ENCODE measurements at regions not wholly inside any gene's neighbourhood (a gene's known extent, or its start where the extent isn't known, plus 50 kb on each side); places are given as distances from the start of the nearest gene placed in this dataset.
"Not testable (repeated sequence)": the region's sequence is repeated elsewhere in the genome, so short reads cannot be mapped to it uniquely, and the experiment has no call there.

DNA sequence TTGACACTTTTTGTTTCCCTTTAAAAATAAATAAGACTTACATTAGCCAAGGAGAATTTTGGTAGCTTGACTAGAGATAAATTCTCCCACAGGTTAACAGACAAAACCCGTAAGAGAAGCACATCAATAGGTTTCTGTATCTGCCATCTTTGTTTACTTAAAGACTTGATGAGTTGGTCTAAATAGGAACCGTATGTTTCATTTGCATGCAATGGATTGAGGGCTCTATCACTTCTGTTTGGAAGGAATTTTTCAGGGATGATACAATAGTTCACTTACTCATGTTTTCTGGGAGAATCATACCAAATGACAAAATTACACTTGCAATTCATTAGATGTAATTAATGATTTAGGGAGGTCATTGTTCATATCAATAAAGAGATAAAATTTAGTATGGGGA lies 631.5 kb upstream of the NR2F2 start:
- no peak for DNase-seq (ENCODE audit: low read depth)

DNA sequence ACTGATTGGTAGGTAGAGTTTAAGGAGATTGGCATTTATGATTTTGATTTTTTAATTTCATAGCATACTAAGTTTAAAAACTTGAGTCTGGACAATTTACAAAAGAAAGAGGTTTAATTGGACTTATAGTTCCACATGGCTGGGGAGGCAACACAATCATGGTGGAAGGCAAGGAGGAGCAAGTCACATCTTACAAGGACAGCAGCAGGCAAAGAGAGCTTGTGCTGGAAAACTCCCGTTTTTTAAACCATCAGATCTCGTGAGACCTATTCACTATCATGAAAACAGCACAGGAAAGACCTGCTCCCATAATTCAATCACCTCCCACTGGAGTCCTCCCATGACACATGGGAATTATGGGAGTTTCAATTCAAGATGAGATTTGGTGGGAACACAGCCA lies 630.9 kb upstream of the NR2F2 start:
- DNase-seq (ENCODE audit: low read depth), result no peak

DNA sequence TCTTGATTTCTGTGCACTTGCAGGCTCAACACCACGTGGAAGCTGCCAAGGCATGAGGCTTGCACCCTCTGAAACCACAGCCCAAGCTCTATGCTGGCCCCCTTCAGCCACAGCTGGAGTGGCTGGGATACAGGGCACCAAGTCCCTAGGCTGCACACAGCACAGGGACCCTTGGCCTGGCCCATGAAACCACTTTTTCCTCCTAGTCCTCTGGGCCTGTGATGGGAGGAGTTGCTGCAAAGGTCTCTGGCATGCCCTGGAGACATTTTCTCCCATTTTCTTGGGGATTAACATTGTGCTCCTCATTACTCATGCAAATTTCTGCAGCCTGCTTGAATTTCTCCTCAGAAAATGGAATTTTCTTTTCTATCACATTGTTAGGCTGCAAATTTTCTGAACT lies 629.8 kb upstream of the NR2F2 start:
- not testable (repeated sequence) for DNase-seq (ENCODE audit: low read depth)

DNA sequence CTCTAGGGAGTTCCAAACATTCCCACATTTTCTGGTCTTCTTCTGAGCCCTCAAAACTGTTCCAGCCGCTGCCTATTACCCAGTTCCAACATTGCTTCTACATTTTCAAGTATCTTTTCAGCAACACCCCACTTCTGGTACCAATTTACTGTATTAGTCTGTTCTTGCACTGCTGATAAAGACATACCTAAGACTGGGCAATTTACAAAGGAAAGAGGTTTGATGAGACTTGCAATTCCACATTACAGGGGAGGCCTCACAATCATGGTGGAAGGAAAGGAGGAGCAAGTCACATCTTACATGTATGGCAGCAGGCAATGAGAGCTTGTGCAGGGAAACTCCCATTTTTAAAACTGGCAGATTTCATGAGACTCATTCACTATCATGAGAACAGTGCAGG lies 629.1 kb upstream of the NR2F2 start:
- DNase-seq (ENCODE audit: low read depth), result no peak

DNA sequence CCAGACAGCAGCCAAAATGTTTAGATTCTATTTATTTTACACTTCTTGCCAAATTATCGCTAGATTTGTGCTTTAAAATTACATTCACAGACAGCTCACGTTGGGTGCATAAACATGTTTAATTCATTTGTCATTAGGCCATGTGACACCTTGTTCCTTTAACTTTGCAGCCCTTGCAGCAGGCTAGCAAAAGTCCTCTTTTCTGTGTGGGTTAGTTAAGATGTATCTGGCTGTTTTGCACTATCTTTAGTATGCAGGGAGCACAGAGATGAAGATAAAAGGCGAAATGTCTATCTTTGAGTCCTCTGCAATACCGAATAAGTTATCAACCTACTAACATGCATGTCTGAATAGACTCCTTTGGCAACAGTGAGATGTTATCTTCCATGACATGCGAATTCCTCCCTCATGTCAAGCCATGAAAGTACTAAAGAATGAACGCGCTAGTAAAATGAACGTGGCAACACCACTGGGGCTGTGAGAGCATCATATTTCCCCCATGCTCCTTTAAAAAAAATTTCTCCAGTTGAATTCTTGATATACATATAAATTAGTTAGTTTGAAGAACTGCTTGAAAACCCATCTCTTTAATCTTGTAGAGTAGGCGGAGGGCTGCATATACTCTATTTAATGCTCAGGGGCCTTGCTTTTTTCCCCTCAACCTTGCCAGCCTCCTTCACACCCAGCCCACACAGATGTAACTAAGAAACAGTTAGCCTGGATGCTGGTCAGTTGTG lies 620.4 kb upstream of the NR2F2 start:
- no peak for DNase-seq (ENCODE audit: low read depth)

DNA sequence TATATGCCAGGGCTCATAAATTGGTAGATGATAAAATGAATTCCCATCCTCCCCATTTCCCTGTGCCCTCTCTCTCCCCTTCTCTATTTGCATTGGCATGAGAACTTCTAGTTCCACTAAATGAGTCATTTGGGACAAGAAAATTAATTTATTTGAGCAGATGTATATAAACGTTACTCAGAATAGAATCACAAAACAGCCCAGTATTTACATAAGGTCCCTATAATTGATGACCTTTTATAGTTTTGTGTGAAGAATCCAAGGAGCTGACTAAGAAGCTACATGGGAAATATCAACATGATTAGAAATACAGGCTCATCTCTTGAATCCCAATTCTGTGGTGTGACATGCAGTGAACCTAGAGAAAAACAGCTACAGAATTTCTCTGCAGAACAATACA lies 617.7 kb upstream of the NR2F2 start:
- no peak for DNase-seq (ENCODE audit: low read depth)

DNA sequence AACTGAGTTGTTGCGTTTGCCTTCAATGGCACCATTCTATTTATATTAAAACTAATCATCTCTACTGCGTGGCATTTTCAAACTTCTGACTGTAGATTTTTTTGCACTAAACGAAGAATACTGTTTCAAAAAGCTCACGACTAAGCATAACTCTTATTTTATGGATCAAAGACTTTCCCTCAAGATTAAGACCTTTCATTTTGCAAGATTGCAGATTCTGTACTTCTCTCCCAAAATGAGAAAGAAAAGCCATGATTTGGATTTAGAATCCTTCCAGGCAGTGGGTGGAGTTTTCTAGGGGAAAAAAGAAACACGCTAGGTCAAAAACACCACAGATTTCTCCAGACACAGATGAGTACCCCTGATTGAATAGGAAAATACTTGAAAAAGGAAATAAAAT lies 617.2 kb upstream of the NR2F2 start:
- DNase-seq (ENCODE audit: low read depth), result no peak

DNA sequence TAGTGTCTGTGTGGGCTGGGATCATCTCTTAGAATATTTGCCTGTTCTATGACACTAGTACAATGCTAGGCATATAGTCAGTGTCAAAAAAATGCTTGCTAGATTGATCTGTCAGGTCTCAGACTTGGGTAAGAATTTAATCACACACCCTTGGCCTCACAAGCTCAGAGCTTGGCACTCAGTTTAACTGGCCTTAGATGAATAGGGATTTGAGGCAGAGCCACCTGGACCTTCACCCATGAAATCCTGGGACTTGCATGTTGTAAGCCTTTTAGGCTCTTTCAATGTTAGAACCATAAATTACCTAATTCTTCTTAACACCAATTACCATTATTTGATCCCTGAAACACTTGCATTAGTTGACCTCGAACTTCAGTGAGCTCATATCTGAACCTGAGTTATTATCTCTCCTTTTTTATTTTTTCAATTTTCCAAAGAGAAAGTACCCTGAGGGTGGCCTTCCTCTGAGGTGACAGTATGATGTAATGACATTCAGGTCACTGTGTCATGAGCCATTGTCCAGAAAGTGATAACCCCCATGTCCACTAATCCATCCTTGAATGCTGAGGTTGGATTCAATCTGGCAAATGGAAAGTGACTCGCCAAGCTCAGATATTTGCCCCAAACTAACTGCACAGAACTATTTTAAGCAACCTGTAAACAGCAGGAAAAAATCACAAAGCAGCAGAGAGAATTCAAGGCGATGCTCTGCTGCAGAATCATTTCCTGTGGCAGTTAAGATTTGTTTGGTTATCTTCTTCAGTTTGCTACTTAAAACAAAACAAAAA lies 615.2 kb upstream of the NR2F2 start:
- no peak for DNase-seq (ENCODE audit: low read depth)

DNA sequence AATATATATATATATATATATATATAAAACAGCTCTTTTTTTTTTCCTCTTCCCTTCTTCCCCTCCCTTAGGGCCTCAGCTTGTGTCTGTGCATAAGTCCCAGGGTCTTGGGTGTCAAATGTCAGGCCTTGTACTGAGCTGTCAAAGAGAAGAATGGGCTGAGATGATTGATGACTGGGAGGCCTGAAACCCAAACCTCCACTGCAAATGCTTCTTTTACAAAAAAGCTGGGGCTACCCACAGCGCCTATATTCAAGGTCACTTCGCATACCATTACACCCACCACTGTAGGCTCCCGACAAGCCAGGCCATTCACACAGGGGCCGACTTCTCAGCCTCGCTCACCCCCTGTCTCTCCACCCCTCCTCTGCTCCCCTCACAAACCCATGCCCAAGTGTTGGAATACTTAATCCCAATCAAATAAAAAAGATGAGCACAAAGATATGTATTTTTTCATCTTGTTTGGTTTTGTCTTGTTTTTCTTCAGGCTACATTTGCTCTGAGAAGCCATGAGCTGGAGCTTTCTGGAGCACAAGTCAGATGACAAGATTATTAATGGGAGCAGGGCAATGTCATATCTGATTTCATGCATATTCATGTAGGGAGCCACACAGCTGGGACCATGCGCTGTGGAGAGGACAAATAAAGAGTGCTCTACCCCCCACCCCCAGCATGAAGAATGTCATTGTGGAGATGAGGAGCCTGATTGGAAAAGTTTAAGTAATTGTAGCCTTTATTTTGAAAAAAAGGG lies 614.4 kb upstream of the NR2F2 start:
- DNase-seq (ENCODE audit: low read depth), result no peak

DNA sequence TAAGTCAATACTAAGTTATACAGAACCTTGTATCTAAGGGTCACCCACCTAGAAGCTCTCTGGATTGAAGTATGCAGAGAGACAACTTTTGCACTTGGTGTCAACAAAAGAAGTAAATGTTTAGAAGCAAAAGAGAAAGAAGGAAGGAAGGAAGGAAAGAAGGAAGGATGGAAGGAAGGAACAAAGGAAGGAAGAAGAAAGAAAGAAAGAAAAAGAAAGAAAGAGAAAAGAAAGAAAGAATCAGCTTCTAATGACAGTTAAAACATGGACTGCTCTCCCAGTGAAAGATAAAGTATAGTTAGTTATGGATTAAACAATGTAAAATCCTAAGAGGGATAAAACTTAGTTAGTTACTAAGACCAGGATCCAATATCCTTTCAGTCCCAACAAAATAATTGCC lies 613.8 kb upstream of the NR2F2 start:
- no peak for DNase-seq (ENCODE audit: low read depth)

DNA sequence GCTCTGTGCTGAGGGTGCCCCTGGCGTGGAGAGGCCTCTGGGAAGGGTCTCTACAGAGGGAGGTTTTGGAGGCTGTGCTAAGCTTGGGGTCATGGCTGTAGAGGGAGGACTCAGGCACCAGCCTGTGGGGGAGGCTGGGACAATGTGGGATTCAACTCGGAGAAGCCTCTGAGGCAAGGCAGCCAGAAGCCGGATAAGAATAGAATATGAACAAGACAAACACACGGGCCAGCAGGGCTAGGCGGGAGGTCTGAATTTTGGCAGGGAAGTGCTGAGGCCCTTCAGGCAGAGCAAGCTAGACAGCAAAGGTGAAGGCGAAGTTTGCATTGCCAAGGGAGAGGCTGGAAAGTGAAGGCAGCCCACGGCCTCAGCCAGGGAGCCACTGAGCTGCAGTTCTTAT lies 612.1 kb upstream of the NR2F2 start:
- no peak for DNase-seq (ENCODE audit: low read depth)

DNA sequence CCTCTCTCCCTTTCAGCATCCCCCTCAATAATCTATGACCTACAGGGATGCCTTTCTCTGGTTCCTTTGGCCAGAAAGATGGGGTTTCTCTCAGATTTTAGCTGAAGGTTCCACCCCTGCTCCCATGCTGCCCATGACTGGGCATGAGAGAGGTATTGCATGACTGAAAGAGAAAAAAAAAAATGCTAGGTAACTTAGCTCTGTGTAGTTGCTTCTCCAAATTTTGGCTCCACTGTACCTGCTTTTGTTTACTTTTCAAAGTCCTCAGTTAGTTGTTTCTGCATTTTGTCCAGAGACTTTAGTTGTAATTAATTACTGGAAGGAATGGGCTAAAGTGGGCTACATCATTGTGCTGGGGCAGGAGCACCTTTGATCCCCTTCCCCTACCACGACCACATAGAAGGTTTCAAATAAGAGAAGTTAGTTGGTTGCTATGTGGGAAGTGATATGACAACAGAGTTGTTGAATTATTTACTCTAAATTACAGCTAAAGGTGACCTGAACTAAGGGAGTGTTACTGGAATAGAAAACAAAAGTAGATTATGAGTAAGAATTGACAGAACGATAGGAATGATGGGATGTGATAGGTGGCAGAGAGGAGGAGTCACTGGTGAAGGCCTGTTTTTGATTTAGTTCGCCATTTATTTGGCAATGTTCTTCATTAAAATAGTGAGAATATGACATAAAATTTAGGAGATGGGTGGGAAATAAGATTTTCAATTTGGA lies 605.4 kb upstream of the NR2F2 start:
- no peak for DNase-seq (ENCODE audit: low read depth)

DNA sequence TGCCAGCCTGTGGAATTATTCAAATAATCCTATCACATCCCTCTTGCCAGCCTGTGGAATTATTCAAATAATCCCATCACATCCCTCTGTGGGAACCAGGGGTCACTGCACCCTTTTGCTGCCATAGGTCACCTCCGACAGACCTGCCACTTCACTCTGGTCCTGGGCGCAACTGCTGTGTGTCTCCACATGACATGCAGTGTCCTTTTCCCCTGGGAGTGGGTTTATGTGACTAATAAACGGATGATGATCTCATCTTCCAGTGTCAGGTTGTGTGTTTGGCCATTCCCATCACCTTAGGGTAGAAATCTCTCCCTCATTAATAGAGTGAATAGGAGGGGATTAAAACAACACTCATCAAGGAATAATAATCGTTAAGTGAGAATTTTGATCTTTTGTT lies 603.6 kb upstream of the NR2F2 start:
- DNase-seq (ENCODE audit: low read depth), result no peak

DNA sequence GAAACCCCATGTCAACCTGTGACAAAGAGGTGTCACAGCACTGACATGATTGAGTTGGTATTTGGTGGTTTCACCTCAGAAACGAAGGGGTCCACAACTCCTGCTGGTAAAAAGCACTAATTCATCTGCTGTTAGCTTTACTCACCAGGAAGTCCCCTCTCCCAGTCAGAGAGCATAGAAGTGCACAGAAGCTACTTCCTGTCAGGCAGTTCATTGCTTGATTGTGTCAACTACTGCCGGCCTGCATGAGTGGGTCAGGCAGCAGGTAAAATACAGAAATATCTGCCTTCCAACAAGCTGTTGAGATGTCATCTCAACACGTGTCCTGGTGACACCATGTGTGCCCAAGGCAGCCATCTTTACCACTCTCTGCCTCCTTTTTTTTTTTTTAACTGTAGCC lies 596.6 kb upstream of the NR2F2 start:
- no peak for DNase-seq (ENCODE audit: low read depth)

DNA sequence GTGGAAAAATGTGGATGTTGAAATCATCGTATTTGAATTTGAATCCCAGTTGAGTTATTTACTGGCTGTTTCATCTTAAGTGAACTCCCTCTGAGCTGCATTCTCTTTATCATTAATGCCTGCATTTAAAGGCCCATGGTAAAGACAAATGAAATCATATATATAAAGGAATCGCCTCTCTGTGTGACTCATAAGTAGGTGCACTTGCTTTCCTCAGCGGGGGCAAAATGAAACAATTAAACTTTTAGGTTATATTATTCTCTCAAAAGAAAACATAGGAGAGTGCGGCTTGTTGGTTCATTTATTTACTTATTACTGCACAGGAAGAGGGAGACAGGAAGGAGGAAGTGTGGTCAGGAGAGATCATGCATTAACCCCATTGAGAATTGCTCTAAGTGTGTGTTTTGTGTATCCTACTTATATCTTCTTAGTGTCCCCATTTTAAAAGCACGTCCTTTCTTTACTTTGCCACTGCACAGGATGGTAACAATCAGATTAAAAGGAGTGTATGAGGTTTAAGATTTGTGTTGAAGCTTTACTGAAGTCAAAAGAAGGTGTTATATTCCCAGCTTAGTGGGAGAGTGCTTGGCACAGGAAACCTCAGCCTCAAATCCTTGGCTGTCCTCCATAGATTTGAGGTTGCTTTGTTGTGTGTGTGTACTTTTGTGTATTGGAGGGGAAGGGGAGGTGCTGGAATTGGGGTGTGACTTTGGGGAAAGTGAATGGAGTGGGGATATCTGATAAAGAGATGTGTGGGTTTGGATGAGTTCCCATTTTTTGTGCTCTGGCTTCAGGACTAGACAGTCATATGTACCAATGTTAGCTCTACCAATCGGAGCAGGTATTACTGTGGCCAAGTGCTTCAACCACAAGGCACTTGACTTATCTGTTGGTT lies 595.8 kb upstream of the NR2F2 start:
- DNase-seq (ENCODE audit: low read depth), result no peak

DNA sequence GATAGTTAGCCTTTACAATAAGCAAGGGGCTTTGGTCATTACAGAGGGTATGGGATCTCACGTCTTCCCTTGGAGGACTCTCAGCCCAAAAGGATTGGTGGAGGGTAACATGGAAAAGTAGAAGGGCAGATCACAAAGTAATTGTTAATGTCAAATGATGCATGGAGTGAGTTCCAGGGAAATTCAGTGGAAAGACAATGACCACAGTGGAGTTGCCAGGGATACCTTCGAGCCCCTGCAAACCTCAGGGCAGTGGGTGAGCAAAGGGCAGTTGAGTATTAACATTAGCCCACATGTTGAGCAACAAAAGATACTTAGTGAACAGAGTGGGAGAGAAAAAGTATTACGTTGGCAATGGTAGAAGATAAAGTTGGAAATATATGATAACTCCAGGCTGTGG lies 593.4 kb upstream of the NR2F2 start:
- no peak for DNase-seq (ENCODE audit: low read depth)

DNA sequence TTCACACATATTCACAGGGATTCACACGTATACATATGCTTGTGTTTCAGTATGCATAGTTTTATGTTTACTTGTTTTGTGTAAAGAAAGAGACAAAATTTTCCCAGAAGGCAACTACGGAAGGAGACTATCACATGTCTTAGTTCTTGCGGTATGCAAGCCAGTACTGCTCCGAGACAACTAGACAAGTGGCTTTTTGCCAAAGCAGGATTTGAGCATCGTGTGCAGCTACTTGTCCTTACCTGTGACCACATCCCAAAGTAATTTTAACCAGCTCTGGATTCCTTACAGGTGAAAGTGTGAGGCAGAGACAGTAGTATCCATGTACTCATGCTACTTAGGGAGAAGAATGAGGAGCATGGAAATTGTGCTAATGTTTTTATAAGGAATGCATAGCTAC lies 591.4 kb upstream of the NR2F2 start:
- DNase-seq (ENCODE audit: low read depth), result no peak

DNA sequence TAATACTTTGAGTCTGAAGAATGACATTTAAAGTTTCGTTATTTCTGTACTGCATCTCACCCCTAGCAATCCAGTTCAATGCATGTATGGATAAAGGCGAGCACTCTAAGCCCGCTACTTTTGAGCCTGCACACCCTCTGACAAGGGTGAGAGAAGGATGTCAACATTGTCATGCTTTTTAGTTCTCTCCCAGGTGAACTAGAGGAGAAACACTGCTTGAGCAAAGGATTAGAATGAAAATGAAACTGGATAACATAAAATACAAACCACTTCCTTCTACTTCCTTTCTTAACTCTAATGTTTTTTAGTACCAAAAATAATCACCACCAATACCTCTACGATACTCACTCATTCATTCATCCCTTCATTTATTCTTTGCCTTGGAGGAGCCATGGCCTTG lies 588.7 kb upstream of the NR2F2 start:
- no peak for DNase-seq (ENCODE audit: low read depth)

DNA sequence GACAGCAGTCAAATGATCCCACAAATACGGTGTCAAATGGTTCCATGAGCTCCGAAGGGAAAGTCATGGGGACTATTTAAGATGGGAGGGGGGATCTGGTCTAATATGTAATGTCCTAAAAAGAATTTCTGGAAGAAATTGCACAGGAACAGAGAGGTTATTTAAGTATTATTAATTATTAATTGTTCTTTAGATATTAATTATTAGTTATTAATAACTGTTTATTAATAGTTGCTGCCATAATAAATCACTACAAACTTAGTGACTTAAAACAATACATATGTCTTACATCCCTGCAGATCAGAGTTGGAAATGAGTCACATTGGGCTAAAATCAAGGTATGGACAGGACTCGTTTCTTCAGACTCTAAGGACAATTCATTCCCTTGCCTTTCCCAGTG lies 588.2 kb upstream of the NR2F2 start:
- DNase-seq (ENCODE audit: low read depth), result no peak

DNA sequence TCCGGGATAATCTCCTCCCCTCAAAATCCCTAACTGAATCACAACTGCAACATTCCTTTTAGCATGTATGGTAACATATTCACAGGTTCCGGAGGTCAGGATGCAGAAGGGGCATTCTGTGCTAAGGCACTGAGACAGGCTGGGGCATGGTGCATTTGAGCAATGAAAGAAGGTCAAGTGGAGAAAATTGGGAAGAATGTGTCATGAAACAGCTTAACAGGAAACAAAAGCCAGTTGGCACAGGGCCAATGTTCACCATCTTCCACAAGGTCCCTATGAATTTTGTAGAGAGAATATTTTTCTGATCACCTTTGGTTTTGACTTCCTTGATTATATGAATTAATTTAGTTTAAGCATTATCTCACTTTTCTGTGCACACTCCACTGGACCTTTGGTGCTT lies 587.7 kb upstream of the NR2F2 start:
- no peak for DNase-seq (ENCODE audit: low read depth)

DNA sequence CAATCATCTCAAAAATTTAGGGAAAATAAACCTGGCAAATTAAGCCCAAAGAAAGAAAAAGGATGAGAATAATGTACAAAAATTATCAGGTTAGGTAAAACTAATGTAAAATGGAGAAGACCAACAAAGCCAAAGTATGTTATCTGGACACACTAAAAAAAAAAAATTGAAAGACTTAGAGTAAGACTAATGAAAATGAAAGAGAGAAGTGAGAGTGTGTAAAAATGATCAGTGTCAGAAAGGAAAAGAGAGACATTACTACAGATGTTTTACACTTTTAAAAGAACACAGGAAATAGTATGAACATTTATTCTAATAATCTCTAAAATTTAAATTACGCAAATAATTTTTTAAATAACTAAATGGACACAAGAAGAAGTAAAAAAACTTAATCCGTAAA lies 573.3 kb upstream of the NR2F2 start:
- no peak for DNase-seq (ENCODE audit: low read depth)
